ENCODE measurements at regions not wholly inside any gene's neighbourhood (a gene's known extent, or its start where the extent isn't known, plus 50 kb on each side); places are given as distances from the start of the nearest gene placed in this dataset.
"Not testable (repeated sequence)": the region's sequence is repeated elsewhere in the genome, so short reads cannot be mapped to it uniquely, and the experiment has no call there.

DNA sequence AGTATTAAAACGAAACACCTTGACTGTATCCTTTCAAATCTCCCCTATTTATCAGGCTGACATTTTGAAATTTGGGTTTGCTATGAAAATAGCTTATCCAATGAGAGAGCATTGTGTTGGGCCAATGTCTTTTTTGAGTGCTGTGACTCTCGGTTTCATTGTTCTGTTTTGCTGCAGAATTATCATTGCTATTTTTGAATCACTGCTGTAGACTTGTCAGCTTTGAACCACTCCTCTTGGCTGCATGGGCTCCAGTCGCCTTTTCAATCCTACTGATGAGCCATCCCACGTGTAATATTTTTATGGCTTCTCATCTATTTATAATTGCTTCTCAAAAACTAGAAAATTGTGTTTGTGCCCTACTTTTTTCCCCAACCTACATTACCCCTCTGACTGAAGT is 322.8 kb downstream of the LNPK start:
- no peak for DNase-seq (ENCODE audit: low spot score)
- TF ChIP-seq, protein P1, sequence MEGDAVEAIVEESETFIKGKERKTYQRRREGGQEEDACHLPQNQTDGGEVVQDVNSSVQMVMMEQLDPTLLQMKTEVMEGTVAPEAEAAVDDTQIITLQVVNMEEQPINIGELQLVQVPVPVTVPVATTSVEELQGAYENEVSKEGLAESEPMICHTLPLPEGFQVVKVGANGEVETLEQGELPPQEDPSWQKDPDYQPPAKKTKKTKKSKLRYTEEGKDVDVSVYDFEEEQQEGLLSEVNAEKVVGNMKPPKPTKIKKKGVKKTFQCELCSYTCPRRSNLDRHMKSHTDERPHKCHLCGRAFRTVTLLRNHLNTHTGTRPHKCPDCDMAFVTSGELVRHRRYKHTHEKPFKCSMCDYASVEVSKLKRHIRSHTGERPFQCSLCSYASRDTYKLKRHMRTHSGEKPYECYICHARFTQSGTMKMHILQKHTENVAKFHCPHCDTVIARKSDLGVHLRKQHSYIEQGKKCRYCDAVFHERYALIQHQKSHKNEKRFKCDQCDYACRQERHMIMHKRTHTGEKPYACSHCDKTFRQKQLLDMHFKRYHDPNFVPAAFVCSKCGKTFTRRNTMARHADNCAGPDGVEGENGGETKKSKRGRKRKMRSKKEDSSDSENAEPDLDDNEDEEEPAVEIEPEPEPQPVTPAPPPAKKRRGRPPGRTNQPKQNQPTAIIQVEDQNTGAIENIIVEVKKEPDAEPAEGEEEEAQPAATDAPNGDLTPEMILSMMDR (IDR thresholded peaks at IDR 0.05), result no peak
- H3K27me3 ChIP-seq, result no peaks in the 10 kb centered on the region

DNA sequence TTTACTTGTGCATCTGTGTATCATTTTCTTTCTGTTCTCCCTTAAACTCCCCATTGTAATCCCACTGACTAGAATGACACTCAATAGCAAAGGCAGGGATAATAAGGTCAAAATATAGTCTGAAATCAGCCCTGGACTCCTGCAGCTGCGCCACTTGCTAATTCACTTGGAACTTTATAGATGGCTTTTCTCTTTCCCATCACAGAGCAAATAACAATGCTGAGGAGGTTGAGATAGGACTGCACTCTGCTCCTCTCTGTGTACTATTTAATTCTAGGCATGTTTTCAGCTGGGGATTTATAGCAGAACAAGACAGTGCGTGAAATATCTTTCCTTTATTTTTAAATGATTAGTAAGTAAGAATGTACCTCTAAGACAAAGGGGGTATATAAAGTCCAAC is 324.2 kb downstream of the LNPK start:
- Histone ChIP-seq H3K36me3 (no peaks in the 10 kb centered on the region), H3K27ac (no peak overlapping the region), H3K4me1 (no peaks in the 10 kb centered on the region), H3K4me3 (no peak overlapping the region), H3K27me3 (no peaks in the 10 kb centered on the region), H3K9me3 (peaks cover 0 to 5% of the 10 kb centered on the region in 2 donors)
- DNase-seq (ENCODE audit: low spot score), result no peak
- TF ChIP-seq, protein P1 (IDR thresholded peaks at IDR 0.05), result no peak

More for the DNA sequence above, 322.8 kb downstream of the LNPK start:
- Histone ChIP-seq H3K4me1 (no peaks in the 10 kb centered on the region), H3K4me3 (no peak overlapping the region), H3K27ac (no peak overlapping the region), H3K36me3 (no peaks in the 10 kb centered on the region), H3K9me3 (no peaks in the 10 kb centered on the region)

DNA sequence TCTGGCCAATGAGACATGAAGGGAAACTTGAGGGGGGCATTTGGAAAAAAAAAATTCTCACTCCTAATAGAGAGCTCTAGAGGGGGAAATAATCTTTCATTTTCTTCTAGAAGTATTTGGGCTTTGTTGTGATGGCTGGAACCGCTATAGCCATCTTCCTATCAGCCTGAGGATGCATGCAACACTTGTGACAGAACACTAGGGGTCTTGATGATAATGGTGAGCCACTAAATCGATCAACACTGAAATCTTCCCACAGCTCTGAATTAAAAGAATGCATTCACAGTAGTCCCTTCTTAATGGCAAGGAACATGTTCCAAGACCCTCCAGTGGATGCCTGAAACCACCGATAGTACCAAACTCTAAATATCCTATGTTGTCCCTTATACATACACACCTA is 325.3 kb downstream of the LNPK start:
- DNase-seq (ENCODE audit: low spot score), result no peak
- Histone ChIP-seq H3K4me1 (no peaks in the 10 kb centered on the region), H3K27ac (no peak overlapping the region), H3K27me3 (no peaks in the 10 kb centered on the region), H3K36me3 (no peaks in the 10 kb centered on the region), H3K4me3 (no peak overlapping the region), H3K9me3 (peaks cover 0 to 5% of the 10 kb centered on the region in 2 donors)
- TF ChIP-seq, protein P1 (IDR thresholded peaks at IDR 0.05), result no peak

DNA sequence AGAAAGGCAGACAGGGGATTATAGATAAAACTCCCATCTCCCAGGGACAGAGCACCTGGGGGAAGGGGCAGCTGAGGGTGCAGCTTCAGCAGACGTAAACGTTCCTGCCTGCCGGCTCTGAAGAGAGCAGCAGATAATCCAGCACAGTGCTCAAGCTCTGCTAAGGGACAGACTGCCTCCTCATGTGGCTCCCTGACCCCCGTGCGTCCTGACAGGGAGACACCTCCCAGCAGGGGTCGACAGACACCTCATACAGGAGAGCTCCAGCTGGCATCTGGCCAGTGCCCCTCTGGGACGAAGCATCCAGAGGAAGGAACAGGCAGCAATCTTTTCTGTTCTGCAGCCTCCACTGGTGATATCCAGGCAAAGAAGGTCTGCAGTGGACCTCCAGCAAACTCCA is 333.3 kb downstream of the LNPK start:
- not testable (repeated sequence) for H3K36me3 ChIP-seq; DNase-seq (ENCODE audit: low spot score)

DNA sequence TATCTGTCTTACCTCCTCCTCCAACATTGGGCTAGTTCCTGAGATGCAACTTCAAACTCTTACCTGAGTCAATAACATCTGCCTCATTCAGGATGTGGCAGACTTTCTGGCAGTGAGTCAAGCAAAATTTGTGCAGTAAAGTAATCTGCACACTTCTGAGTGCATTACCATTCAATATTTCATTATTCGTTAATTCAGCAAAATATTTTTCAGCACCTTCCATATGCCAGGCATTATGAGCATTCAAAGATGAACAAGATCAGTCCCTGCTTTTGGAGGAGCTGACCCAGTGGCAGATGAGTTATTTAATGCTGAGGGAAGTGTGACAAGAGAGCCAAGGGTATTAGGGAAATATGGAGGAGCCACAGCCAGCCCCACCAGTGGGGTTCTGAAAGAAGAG is 339.7 kb downstream of the LNPK start:
- Histone ChIP-seq H3K36me3 (no peaks in the 10 kb centered on the region), H3K27ac (no peak overlapping the region), H3K4me3 (no peak overlapping the region), H3K9me3 (no peaks in the 10 kb centered on the region), H3K27me3 (no peaks in the 10 kb centered on the region), H3K4me1 (no peaks in the 10 kb centered on the region)
- TF ChIP-seq, protein P1 (IDR thresholded peaks at IDR 0.05), result no peak
- no peak for DNase-seq (ENCODE audit: low spot score)

More for the DNA sequence above, 333.3 kb downstream of the LNPK start:
- not testable (repeated sequence) for H3K27me3 ChIP-seq, H3K4me1 ChIP-seq, H3K27ac ChIP-seq, H3K4me3 ChIP-seq, H3K9me3 ChIP-seq

DNA sequence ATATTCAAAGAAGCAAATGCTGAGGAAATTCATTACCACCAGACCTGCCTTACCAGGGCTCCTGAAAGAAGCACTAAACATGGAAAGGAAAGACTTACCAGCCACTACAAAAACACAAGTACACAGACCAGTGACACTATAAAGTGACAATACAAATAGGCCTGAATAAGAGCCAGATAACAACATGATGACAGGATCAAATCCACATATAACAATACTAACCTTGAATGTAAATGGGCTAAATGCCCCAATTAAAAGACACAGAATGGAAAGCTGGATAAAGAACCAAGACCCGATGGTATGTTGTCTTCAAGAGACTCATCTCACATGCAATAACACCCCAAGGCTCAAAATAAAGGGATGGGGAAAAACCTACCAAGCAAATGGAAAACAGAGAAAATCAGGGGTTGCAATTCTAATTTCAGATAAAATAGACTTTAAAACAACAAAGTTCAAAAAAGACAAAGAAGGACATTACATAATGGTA is 353.4 kb downstream of the LNPK start:
- TF ChIP-seq, protein P1 (IDR thresholded peaks at IDR 0.05), result no peak
- no peak overlapping the region for H3K27ac ChIP-seq
- no peaks in the 10 kb centered on the region for H3K36me3 ChIP-seq
- H3K4me3 ChIP-seq, result no peak overlapping the region
- no peaks in the 10 kb centered on the region for H3K4me1 ChIP-seq
- no peak for DNase-seq (ENCODE audit: low spot score)
- no peaks in the 10 kb centered on the region for H3K27me3 ChIP-seq
- H3K9me3 ChIP-seq, result peaks cover 6 to 17% of the 10 kb centered on the region in 2 donors

All from right atrium auricular region (tissue), 2 donors.